NCI-H345 (cell line): ENCODE measurements at regions not wholly inside any gene's neighbourhood (a gene's known extent, or its start where the extent isn't known, plus 50 kb on each side); places are given as distances from the start of the nearest gene placed in this dataset.
A peak's percentile ranks its signal among the peaks of the same experiment; 100 is the strongest.

Experiments used
- DNase-seq: peaks from one replicate; lab custom pipeline; 2025; lab: John Stamatoyannopoulos, UW

DNA sequence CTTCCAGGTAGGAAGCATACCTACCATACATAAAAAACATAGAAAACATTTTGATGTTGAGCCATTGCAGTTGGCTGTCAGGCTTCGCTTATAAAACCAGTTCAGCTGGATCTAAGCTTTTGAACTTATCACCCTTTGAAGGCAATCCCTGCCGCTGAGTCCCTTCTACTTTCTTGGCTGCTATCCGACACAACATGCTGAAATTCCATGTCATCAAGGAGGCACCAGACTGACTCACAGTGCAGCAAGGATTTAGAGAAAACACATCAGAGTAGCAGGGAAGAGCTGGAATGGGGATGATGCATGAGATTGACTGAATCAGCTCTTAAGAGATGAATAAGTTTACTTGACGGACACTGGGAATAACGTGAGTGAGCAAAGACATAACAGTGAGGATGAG lies 135.0 kb upstream of the MAN1A1 start:
- DNase-seq, result no peak

DNA sequence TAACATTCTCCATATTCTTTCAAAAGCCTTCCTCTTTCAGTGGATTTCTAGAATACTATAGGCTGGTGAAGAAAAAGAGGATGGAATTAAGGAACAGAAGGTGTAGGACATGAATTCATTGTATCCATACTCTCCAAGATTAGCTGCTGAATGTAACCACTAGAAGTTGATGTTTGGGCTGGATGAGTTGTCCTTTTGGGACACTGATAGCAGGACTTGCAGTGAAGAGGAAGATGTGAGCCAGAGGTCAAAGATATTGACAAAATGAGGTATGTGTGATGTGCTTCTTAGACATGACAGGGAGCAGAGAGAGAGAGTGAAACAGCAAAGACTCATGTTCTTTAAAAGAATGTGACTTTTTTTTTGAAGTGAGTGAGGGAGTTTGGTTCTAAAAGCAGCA lies 134.3 kb upstream of the MAN1A1 start:
- no peak for DNase-seq

DNA sequence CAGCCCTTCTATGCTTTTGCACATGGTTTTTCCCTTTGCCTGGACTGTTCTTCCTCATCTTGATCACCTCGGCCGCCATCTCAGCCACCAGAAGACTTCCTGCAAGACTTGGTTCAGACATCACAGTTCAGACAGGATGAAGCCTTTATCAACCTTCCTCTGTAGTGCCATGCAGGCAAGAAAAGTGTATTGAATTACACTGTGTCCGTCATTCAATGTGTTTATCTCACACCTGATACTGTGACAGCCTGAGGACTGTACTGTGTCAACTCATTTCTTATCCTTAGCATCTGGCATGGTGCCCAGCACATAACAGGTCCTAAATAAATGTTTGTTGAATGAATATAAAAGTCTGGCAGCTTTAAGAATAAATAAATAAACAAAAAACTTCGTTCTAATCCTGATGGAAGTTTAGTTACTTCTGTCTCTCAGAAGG lies 133.3 kb upstream of the MAN1A1 start:
- DNase-seq, result peak; percentile 15

DNA sequence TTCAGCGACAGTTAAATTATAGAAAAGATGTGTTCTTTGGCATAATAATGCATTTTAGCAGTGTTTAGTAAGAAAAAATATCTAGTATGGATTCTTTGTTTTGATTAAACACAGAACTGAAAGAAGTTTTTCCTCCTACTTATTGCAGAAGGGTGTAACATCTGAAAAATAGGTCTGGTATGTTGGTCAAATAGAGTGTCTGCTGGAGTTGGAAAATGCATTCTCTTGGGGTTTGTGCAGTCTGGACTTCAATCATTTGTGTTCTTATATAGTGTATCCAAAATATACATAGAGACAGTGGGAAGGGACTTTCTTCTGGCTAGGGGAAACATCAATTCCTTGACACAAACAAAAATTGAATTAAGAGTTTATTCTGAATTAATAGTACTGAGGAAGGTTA lies 132.4 kb upstream of the MAN1A1 start:
- DNase-seq, result no peak

DNA sequence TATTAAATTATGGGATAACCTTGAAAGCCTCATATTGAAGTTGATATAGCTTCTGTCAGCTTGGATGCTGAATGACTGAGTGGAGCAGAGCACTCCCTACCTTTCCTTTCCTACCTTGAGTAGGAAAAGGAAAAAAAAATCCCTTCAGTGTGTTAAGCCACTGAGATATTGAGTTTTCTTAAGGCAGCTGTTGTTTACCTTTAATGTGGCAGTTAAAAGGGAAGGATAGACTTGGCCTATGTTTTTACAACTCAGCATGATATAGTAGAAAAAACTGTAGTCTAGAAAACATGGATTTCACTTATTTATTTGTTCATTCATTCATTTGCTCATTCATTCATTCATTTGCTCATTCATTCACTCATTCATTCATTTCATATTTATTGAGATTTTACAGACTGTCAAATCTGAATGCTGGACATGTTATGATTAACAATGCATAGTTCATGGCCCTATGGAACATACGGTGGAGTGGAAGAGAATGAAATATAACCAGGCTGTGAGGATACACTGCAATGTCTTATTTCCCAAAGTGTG lies 131.5 kb upstream of the MAN1A1 start:
- DNase-seq, result no peak

DNA sequence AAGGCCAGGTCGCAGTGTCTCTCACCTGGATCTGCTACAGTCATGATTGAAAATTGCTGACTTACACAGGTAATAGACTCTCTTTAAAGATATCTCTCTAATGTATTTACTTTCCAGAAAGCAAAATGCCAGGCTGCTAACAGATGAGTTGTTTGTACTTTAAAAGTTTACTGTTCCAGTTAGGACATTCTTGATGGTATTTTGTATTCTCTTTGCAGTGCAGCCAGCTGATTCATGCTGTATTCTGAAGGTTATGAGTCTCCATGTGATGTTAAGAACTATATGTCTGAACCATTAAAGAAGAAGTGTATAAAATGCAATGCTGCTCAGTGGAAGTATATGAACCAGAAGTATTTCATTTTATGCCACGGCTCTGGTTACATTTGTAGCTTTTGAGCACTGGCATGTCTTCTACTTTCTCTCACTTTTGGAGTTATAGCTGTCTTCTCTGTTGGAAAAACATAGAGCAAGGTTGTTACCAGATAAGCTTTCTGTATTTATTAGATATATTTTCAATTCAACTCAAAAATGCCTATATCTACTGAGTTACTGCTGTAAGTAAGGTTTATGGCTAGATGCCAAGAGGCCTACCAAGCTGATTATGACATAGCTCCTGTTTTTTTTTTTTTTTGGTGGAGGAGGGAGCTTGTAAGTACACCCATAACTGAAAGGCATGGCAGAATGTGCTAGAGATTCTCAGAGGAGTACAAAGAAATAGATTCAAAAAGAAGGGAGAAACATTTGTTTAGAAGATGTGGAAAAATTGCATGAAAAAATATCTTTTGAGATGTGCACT lies 130.5 kb upstream of the MAN1A1 start:
- DNase-seq, result no peak

DNA sequence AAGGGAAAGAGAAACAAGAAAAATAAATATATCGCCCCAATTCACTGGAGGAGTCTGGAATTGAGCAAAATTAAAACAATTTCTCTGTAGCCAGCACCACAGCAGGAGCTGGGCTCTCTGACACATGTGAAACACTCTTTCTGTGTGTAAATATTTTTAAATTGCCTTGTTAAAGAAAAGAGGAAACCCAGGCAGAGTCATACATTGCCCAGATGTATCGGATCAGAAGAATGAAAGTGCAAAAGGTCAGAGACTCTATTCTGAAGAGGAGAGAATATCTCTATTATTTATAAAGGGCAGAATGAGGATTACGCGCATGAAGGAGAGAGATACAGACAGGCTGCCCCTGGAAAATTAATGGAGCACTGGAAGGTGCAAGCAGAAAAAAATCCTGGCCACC lies 127.0 kb upstream of the MAN1A1 start:
- no peak for DNase-seq

DNA sequence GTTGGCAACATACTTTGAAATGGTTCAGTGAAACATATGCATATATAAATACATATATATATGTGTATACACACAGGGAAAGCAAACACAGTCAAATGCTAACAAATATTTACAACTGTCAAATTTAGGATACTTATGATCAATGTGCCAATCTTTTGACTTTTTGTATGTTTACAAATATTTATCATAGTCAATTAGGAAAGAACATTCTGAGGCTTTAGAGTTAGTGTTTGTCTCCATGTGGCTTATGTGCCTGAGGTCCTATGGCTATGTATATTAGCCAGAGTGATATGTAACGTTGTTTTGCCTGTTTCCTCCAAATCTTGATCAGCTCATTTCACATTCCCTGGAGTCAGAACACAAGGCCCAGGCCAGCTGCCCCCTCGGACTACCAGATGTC lies 126.5 kb upstream of the MAN1A1 start:
- no peak for DNase-seq

DNA sequence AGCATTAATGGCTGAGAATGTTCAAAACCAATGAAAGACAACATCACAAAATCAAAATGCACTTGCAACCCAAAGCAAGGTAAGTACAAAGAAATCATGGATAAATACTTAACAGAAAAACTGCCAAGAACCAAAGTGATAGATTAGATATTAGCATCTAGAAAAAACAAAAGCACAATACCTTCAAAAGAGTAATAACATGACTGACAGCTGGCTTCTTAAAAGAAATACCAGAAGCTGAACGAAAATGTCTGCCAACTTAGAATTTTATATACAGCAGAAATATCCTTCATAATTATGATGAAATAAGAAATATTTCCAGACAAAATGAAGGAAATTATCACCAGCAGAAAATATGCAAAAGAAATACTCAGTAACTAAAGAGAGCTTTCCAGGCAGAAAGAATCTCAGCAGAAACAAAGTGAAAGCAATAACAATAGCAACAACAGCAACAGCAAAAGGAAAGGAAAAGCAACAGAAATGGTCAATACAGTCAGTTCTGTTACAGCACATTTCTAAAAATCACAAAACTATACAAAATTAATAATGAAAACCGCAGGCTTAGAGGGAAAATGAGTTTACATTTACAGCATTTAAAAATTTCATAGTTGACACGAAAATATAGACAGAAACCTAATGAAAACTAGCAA lies 121.5 kb upstream of the MAN1A1 start:
- DNase-seq, result no peak

DNA sequence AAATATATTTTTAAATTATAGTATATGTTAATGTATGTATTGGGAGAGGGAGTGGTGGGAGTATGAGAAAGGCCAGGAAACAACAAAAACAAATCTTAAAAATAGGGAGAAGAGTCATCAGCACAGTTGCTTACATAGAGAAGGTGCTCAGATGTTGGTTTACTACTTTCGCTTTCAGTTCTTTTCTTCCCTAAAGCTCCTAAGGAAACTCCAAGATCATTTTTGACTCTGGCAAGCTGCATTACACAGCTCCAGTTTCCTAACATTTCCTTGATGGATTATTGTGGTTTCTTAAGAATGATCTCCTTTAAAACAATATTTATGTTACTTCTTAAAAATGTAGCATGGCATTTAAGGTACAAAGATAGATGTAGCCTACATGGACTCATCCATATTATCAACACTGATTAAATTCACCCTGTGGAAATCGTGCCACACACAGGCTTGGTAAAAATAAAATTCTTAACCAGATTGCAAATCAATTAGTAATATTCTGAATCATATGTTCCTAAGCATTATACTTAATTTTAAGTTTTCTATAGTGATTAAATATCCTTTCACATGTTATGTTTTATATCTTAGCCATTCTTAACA lies 118.0 kb upstream of the MAN1A1 start:
- DNase-seq, result no peak

DNA sequence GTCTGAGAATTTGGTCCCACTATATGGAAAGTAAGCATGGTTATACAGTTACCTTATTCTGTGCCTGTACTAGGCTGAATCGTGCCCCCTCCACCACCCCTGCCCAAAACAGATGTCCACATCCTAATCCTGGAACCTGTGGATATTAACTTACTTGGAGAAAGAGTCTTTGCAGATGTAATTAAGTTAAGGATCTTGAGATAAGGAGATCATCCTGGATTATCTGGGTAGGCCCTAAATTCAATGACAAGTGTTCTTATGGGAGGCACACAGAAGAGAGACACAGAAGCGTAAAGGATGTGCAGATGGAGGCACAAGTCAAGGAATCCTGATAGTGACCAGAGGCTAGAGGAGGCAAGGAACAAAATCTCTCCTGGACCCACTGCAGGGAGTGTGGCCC lies 116.7 kb upstream of the MAN1A1 start:
- no peak for DNase-seq

DNA sequence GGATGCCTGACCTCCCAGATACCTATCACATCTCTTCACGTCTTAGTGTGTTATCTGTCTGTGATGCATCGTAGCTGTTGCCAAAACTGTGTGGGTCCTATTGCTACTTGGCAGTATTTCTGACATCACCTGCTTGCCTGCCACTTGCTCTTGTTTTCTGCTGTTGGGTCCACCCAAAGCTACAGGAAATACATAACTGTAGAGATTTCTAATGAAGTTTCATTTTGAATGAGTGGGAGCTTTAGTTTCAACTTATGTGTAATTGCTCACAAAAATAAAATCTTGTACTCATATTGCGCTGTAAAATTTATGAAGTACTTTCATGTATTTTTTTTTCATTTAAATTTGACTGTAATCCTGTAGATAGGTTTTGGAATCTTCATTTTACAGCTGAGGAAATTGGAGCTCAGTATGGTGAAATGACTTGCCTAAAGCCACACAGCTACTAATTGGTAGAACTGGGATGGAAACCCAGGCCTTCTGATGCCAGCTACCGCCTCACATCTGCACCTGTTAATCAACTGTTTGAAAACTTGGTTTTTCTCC lies 113.6 kb upstream of the MAN1A1 start:
- DNase-seq, result no peak

DNA sequence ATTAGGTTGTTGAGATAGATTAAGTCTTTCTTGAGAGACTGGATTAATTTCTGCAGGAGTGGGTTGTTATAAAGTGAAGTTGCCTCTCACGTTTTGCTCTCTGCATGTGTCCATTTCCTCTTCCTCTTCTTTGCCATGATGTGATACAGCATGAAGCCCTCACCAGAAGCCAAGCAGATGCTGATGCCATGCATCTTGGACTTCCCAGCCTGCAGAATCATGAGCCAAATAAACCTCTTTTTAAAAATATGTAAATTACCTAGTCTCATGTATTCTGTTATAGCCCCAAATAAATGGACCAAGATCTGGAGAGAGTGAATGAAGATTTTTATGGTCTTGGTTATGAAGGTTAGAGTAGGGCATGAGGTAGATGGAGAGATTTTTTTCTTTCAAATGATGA lies 111.6 kb upstream of the MAN1A1 start:
- DNase-seq, result no peak

DNA sequence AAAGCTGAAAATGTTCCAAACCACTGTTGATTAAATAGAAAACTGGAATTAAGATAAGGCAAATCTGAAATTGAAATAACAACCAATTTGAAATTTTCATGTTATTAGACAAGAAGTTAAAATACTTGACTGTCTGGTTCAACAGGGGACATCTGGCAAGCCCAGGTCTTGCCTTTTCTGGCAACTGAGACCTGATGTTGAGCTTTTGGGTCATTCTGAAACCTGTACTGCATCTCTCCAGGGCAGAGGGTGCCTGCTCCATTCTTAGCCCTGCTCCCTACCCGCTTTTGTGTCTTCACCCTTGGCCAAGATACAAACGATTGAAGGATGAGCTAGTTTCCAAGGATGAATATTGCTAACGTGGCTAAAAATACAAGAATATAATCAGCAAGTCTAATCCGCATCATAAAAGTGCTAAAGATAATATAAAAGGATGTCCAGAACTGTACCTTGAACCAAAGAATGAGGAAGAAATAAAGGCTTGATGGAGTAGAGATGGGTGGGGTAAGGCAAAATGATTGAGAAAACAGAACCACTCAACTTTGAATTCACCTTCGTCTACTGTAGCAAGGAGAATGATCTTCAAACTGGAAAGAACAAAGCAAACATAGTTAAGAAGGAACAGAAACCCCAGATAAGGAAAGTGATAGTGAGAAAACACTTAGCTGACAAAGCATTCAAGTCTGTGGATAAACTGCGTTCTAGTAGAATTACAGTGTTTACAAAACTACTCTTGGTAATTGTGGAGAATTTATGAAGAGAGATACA lies 109.8 kb upstream of the MAN1A1 start:
- DNase-seq, result no peak

DNA sequence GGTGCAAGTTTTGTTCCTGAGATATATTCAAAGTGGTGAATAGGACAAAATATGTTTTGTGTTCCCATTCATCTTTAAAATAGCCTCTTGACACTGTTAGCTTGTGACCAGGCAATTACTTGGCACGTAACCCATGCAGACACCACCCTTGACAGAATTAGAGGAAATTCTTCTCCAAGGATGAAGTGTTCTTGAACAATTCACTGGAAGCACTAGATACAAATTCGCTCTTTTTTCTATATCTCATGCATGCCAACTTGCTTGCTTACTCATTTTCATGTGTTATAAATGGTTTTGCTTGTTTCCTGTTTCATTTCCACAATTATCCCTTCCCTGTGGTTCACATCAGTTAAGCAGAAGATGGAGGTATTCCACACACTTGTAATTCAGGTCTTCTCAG lies 105.2 kb upstream of the MAN1A1 start:
- no peak for DNase-seq

DNA sequence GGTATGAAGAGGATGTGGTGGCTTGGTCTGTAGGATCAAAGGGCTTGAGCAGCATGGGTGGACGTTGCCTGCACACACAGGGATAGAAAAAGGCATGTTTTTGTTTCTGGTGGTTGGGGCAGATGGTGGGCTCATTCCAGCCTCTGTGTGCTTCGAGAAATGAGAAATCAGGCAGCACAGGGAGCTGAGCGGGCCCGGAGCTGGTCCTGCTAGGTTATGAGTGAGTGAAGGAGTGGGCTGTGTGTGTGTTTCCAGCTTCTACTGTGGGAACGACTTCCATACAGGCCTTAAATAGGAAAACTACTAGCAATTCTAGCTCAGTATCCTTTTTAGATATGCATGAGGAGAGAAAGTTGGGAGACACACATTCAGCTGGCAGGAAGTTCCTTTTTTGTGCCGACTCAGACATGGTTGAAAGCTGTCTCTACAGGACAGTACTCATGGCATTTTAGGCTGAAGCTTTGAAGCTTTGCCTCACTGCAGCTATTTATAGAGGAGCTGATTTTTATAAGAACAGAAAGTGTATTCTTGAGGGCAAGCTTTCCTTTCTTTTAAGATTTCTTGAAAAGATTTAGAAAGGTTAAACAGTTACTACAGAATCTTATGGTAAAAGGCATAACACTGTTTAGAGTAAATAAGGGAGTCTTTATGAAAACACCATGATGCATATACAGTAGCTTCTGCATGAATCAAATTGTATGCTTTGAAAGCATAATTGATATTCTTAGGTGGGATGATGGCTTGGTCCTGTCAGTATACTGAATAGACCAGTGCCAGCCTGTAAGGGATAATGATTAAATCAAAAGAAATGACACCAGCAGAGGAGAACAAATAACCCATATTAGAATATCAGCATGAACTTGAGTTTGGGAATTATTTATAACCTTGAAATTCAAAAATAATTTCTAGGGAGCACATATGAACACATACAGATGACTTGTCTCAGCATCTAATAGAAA lies 104.0 kb upstream of the MAN1A1 start:
- DNase-seq, result no peak

DNA sequence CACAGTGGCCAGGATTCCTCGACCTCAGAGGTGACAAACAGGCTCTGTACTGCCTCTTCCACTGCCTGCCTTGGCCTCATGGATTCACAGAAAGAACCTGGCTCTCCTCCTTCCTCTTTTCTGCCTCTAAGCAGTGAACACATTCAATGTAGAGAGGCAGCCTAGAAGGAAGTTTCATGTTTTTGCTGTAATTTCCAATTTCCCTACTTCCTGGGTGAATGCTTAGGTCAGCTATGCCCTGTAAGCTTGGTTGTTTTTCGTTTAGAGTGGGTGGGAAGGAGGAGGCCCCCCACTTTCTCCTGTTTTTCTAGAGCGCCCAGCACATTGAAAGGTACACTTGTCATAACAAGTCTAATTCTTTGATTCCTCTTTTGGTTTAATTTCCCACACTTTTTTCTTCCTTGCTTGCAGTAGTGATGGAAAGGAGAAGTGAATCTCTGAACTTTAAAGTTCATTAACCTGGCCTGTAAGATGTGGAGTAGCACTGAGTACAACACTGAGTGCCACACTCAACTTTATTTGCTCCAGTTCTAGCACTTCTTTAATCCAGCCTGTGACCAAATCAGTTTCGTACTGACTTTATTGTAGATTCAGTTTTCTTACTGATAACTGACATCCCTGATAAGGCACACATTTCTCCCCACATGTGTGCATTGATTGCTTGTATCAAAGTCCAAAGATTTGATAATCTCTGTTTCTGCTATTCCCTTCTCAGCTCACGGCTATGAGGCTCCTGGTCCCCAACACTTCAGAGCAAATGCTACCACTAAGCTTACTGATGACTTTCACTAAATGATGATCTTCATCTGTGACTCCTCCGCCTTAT lies 100.0 kb upstream of the MAN1A1 start:
- DNase-seq, result no peak

DNA sequence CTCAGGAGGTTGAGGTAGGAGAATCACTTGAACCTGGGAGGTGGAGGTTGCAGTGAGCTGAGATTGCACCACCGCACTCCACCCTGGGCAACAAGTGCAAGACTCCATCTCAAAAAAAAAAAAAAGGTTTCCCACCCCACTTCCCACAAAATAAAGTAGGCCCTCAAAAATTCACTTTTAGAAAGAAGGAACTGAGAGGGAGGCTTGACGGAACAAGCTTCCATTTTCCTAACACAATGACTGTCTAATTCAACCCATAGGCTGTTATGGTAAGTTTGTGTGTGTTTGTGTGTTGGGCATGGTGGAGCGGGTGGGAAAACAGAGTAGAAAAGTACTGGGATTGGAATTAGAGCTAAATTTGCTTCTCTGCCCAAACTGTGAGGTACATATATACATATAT lies 98.4 kb upstream of the MAN1A1 start:
- DNase-seq, result no peak

DNA sequence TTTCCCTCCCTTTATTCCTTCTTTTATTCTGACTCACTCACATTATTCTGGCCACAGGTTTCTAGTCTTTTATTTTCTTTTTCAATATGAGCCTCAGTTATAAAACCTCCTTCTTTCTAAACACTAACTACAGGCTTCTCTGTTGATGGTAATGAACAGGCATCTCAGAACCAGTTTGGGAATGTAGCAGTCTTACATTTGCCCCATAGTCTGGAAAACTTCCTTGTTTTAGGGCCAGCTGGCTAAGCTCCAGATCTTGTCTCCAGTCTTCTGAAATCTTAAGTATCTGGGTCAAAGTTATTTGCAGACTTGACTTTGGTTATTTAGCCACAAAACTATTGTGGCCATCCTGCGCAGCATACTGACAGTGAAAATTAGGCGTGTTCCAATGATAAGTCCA lies 97.0 kb upstream of the MAN1A1 start:
- DNase-seq, result no peak

DNA sequence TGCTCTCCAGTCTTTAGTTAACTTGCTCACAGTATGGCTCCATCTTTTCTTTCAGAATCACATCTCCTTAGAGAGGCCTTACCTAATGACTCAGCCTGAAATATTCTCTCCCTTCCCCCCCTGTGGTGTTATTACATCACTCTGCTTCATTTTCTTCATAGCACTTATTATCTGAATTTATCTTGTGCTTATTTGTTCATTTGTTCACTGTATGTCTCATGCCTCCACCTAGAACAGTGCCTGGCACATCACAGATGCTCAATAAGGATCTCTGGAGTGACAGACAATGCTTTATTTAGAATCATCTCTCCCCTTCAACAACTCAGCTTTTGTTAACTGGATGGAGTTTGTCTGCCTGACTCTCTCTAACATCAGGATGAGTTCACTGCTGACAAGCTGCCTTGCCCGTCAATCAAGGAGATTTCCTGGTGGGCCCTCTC lies 96.6 kb upstream of the MAN1A1 start:
- no peak for DNase-seq
